Gastroesophageal sphincter (tissue), 4 donors: ENCODE measurements at regions not wholly inside any gene's neighbourhood (a gene's known extent, or its start where the extent isn't known, plus 50 kb on each side); places are given as distances from the start of the nearest gene placed in this dataset.

ENCODE experiments used
- ATAC-seq: fragments of 150-250 bp; one replicate; pipeline ENCODE4 v1.9.1; 2016; ENCODE audit warnings: mild to moderate bottlenecking, moderate library complexity
- H3K27ac ChIP-seq, 4 donors: fragments of 200-600 bp; sonication (generic) in 3 of 4; 1 replicate in 3 of 4; 2 replicates in 1 of 4; pipeline ENCODE4 v1.5.1; 2016 to 2019
- H3K27me3 ChIP-seq: fragments of 200-600 bp; sonication (generic); one replicate; pipeline ENCODE4 v1.5.1; 2019
- H3K36me3 ChIP-seq, 2 donors: fragments of 200-600 bp; sonication (generic); one replicate each; pipeline ENCODE4 v1.5.1; 2019; ENCODE audit warnings: control low read depth in 1 of 2
- H3K4me1 ChIP-seq, 3 donors: fragments of 200-600 bp; sonication (generic); 1 replicate in 2 of 3; 2 replicates in 1 of 3; pipeline ENCODE4 v1.5.1; 2016 to 2019; ENCODE audit warnings: control low read depth in 2 of 3
- H3K4me3 ChIP-seq, 2 donors: fragments of 200-600 bp; sonication (generic); one replicate each; pipeline ENCODE4 v1.5.1; 2019; ENCODE audit warnings: mild to moderate bottlenecking in 1 of 2, moderate library complexity in 1 of 2
- H3K9me3 ChIP-seq, 3 donors: fragments of 200-600 bp; sonication (generic); one replicate each; pipeline ENCODE4 v1.5.1; 2017 to 2019; ENCODE audit warnings: control low read depth in 2 of 3
- CTCF ChIP-seq, 4 experiments: fragments of 200-600 bp in 2 of 4; fragments of 450-650 bp in 2 of 4; sonication (generic) in 1 of 4; IDR thresholded peaks; one replicate each; pipeline ENCODE4 v1.5.1; 2017 to 2019; ENCODE audit warnings: antibody characterized with exemption in 4 of 4, mild to moderate bottlenecking in 2 of 4, moderate library complexity in 2 of 4
- EP300 ChIP-seq: sonication (generic); formaldehyde crosslinking; IDR thresholded peaks from one replicate; pipeline ENCODE4 v1.6.1; 2017; ENCODE audit warnings: antibody characterized with exemption, mild to moderate bottlenecking
- POLR2A ChIP-seq, 2 donors: fragments of 450-650 bp; IDR thresholded peaks; one replicate each; pipeline ENCODE4 v1.6.1; 2017; ENCODE audit warnings: antibody characterized with exemption in 2 of 2, mild to moderate bottlenecking in 2 of 2, moderate library complexity in 1 of 2
- POLR2AphosphoS5 ChIP-seq: sonication (generic); formaldehyde crosslinking; IDR thresholded peaks from one replicate; pipeline ENCODE4 v1.6.1; 2017; ENCODE audit warnings: antibody characterized with exemption
- WGBS, 2 donors: methylation state at CpG; one replicate each; pipeline ENCODE4 v1.1.5; 2018; ENCODE audit warnings: low coverage in 1 of 2; 5-methylcytosine and 5-hydroxymethylcytosine counted together

GRCh38 chr11:92505689-92506088 lies 281.1 kb downstream of the FAT3 start:
- Histone ChIP-seq H3K9me3 (no peaks in the 10 kb centered on the region), H3K36me3 (no peaks in the 10 kb centered on the region), H3K4me1 (no peaks in the 10 kb centered on the region), H3K4me3 (no peak overlapping the region), H3K27me3 (no peaks in the 10 kb centered on the region), H3K27ac (no peak overlapping the region)
- WGBS, 2 donors = 88% methylated on average over 4 of the region's 4 CpGs
- no peak for ATAC-seq
- TF ChIP-seq CTCF (IDR thresholded peaks at IDR 0.05) (no peak), POLR2AphosphoS5 (no peak), POLR2A (IDR thresholded peaks at IDR 0.05) (no peak), EP300 (no peak)

- Histone ChIP-seq H3K4me3 (no peak overlapping the region), H3K27ac (no peak overlapping the region), H3K36me3 (no peaks in the 10 kb centered on the region), H3K27me3 (no peaks in the 10 kb centered on the region), H3K4me1 (no peaks in the 10 kb centered on the region), H3K9me3 (no peaks in the 10 kb centered on the region)
- no peak for ATAC-seq
- no peak for TF ChIP-seq POLR2AphosphoS5
- TF ChIP-seq EP300 = no peak
- TF ChIP-seq CTCF (IDR thresholded peaks at IDR 0.05) = no peak
- WGBS, 2 donors = 76 to 80% methylated on average over 2 to 4 of the region's 4 CpGs
These were observed 282.3 kb downstream of the FAT3 start for GRCh38 chr11:92506809-92507336.

- 100% methylated on average over 1 of the region's 1 CpG; no CpG with 5 or more reads in 1 of the 2 donors for WGBS, 2 donors
- H3K4me3 ChIP-seq = no peak overlapping the region
- H3K27ac ChIP-seq = no peak overlapping the region
- ATAC-seq = no peak
- no peaks in the 10 kb centered on the region for H3K9me3 ChIP-seq
- no peaks in the 10 kb centered on the region for H3K36me3 ChIP-seq
- no peaks in the 10 kb centered on the region for H3K4me1 ChIP-seq
- no peak for TF ChIP-seq POLR2A (IDR thresholded peaks at IDR 0.05)
- no peak for TF ChIP-seq POLR2AphosphoS5
- no peak for TF ChIP-seq CTCF (IDR thresholded peaks at IDR 0.05)
- no peak for TF ChIP-seq EP300
- no peaks in the 10 kb centered on the region for H3K27me3 ChIP-seq
These were observed 286.0 kb downstream of the FAT3 start for GRCh38 chr11:92510591-92510990.

GRCh38 chr11:92511522-92512203 lies 287.0 kb downstream of the FAT3 start:
- Histone ChIP-seq H3K27me3 (no peaks in the 10 kb centered on the region), H3K36me3 (no peaks in the 10 kb centered on the region), H3K27ac (no peak overlapping the region), H3K4me3 (no peak overlapping the region), H3K4me1 (no peaks in the 10 kb centered on the region), H3K9me3 (no peaks in the 10 kb centered on the region)
- no peak for ATAC-seq
- WGBS, 2 donors = 73 to 100% methylated on average over 1 of the region's 1 CpG
- no peak for TF ChIP-seq POLR2AphosphoS5
- TF ChIP-seq EP300 = no peak
- no peak for TF ChIP-seq POLR2A (IDR thresholded peaks at IDR 0.05)
- no peak for TF ChIP-seq CTCF (IDR thresholded peaks at IDR 0.05)

GRCh38 chr11:92512204-92512569 lies 287.6 kb downstream of the FAT3 start:
- no peaks in the 10 kb centered on the region for H3K36me3 ChIP-seq
- H3K27me3 ChIP-seq = no peaks in the 10 kb centered on the region
- H3K4me1 ChIP-seq = no peaks in the 10 kb centered on the region
- no peaks in the 10 kb centered on the region for H3K9me3 ChIP-seq
- no peak overlapping the region for H3K27ac ChIP-seq
- H3K4me3 ChIP-seq = no peak overlapping the region
- no peak for ATAC-seq
- TF ChIP-seq POLR2AphosphoS5 (no peak), EP300 (no peak), POLR2A (IDR thresholded peaks at IDR 0.05) (no peak), CTCF (IDR thresholded peaks at IDR 0.05) (no peak)
